ENCODE measurements at regions not wholly inside any gene's neighbourhood (a gene's known extent, or its start where the extent isn't known, plus 50 kb on each side); places are given as distances from the start of the nearest gene placed in this dataset.

DNA sequence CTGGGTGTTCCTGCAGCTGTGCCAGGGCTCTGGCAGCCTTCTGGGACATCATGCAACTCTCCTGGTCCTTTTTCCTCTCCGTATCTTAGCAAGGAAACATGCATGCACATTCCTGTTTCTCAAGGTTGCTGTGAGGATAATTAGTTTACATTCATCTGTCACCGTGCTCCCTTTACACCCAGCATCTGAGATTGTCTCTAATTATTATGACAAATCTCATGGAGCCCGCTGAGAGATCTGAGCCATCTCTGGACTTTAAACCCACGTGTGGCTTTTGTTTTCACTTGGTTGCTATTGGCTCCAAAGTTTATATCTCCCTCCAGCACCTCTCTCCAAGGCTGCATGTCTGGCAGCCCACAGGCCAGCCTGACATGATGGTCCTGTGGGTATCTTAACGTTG is 167.6 kb downstream of the UNC5CL start:
- TF ChIP-seq, protein P1, sequence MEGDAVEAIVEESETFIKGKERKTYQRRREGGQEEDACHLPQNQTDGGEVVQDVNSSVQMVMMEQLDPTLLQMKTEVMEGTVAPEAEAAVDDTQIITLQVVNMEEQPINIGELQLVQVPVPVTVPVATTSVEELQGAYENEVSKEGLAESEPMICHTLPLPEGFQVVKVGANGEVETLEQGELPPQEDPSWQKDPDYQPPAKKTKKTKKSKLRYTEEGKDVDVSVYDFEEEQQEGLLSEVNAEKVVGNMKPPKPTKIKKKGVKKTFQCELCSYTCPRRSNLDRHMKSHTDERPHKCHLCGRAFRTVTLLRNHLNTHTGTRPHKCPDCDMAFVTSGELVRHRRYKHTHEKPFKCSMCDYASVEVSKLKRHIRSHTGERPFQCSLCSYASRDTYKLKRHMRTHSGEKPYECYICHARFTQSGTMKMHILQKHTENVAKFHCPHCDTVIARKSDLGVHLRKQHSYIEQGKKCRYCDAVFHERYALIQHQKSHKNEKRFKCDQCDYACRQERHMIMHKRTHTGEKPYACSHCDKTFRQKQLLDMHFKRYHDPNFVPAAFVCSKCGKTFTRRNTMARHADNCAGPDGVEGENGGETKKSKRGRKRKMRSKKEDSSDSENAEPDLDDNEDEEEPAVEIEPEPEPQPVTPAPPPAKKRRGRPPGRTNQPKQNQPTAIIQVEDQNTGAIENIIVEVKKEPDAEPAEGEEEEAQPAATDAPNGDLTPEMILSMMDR (conservative IDR thresholded peaks at IDR 0.05 in 1 of 2, IDR thresholded peaks at IDR 0.05 in 1 of 2; ENCODE audit: low read depth in 1 of 2, low read length in 2 of 2) = no peak
- no peak for TF ChIP-seq EZH2 (IDR thresholded peaks at IDR 0.05; ENCODE audit: low read length, missing control alignments)

Data from fibroblast of lung (primary cell).